NCI-H1092 (cell line): ENCODE measurements at regions not wholly inside any gene's neighbourhood (a gene's known extent, or its start where the extent isn't known, plus 50 kb on each side); places are given as distances from the start of the nearest gene placed in this dataset.

Source experiments
- DNase-seq: peaks from one replicate; lab custom pipeline; 2025; lab: John Stamatoyannopoulos, UW

- no peak for DNase-seq
Measured at GRCh38 chr7:113825832-113826231, 93.0 kb downstream of the PPP1R3A start.

- DNase-seq: no peak
Measured at GRCh38 chr7:113824117-113824823, 94.5 kb downstream of the PPP1R3A start.

GRCh38 chr7:113819474-113819873 is 99.3 kb downstream of the PPP1R3A start:
- DNase-seq: no peak

- no peak for DNase-seq
Measured at GRCh38 chr7:113816639-113817038, 102.2 kb downstream of the PPP1R3A start.

- DNase-seq: no peak
Measured at GRCh38 chr7:113813471-113813870, 105.3 kb downstream of the PPP1R3A start.

- no peak for DNase-seq
Measured at GRCh38 chr7:113812591-113813255, 106.1 kb downstream of the PPP1R3A start.

DNA sequence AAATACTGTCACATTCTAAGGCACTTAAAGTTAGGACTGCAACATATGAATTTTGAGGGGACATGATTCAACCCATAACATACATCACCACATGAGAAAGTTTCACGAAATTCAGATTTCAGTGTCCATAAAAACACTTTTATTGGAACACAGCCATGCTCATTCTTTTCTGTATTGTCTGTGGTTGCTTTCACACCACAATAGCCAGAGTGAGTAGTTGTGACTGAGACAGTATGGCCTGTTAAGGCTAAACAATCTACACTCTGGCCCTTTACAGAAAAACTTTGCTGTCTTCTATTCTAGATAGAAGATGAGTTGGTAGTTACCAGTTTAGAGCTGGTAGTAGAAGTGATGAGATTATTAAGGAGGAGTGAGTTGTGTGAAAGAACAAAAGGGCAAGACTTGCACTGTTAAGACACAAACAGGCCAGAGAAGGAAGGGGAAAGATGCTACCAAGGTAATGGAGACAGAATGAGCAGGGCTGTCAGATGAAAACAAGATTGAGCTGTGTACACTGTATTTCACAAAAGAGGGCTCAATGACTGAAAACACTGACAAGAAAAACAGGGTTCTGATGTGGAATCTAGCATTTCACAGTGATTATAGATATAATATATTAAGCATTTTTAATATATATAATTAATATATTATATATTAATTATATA is 108.6 kb downstream of the PPP1R3A start:
- DNase-seq: no peak

DNA sequence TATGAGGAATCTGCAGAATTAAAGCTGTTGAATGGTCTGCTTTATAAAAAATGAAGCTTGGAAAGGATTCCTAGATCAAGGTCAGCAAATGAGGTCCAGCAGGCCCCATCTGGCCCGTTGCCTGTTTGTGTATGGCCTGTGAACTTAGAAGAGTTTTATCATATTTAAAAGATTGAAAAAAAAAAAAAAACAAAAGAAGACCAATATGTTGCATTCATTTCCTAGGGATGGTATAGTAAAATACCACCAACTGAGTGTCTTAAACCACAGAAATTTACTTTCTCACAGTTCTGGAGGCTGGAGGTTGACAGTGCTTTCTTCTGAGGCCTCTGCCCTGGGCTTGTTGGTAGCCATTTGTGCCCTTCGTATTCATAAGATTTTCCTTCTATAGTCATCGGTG is 109.2 kb downstream of the PPP1R3A start:
- no peak for DNase-seq

DNA sequence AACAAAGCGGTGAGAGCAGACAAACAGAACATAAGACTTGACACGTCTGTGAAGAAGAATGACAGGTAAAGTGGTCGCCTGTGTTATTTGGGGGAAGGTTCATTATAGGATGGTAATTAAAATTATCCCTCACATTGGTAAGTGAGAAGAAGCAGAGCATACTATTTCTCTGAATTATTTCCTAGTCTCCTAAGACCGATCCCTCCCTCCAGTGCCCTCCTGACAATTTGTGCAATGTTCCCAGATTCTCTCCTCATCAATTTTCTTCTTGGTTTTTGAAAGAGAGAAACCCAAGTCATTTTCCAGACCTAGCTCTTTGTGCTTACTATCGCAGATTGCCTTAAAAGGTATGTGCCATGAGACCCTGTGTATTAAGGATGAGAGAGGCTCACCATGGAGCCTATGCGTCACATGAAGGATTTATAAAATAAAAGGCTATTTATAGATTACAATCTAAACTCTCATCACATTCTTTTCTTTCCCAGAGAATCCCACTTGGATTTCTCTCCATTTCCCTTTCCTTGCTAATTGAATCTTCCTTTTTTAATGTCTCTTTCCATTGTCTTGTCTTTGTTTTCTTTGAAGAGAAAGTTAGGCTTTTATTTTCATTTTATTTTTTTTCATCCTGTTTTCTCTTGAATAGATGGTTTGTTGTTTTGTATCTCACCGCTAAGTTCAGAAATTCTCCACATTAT is 112.0 kb downstream of the PPP1R3A start:
- DNase-seq: no peak

- no peak for DNase-seq
Measured at GRCh38 chr7:113805976-113806375, 112.8 kb downstream of the PPP1R3A start.

GRCh38 chr7:113804475-113805095 is 114.2 kb downstream of the PPP1R3A start:
- no peak for DNase-seq

- DNase-seq: no peak
Measured at GRCh38 chr7:113801751-113802150, 117.1 kb downstream of the PPP1R3A start.

GRCh38 chr7:113800826-113801225 is 118.0 kb downstream of the PPP1R3A start:
- no peak for DNase-seq

DNA sequence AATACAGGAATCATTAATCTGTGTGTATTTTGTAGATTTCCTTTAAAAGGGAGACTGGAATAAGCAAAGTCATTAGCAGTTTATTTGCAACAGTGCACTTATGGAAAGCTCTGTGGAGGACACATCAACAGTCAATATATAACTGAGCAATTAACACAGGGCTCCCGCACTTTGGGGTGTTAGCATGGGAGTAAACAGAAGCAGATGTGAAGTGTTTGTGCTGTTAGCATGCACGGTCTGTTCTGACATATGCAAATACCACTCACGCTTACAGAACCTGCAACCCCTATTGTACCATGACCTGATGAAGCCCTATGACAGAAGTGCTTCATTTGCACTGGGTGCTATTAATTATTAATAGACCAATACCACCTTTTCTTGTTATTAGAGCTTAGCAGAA is 118.9 kb downstream of the PPP1R3A start:
- DNase-seq: peak; percentile 63

GRCh38 chr7:113797420-113798010 is 121.3 kb downstream of the PPP1R3A start:
- no peak for DNase-seq

DNA sequence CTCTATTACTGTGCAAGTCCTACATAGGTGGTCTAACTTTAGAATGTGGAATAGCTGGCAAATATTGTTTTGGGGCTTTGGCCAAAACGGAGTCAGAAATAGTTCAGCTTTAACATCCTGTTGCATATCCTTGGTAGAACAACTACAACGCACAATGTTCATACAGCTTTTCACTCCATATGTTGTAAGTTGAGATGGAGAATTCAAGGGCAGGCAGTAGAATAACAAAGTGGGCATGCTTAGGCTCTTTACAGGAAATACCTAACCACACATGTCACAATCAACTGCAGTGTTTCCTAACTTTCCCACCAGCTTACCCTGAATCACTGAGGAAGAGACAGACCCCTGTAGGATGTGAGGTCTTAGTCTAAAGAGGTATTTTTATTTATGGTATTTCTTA is 122.3 kb downstream of the PPP1R3A start:
- DNase-seq: no peak

DNA sequence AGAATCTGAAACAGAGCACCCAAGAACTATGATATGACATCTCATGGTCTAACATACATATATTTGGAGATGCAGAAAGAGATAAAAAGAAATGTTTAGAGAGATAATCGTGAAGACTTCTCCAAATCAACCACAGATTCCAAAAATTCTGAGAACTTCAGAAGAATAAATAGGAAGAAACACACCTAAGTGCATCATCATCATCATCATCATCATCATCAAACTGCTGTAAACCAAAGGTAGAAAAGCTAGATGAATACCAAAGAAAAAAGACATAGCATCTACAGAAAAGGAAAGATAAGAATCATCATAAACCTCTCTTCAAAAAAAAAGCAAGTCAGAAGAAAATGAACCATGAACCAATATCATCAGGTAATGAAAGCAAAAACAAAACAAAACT is 124.2 kb downstream of the PPP1R3A start:
- DNase-seq: no peak

DNA sequence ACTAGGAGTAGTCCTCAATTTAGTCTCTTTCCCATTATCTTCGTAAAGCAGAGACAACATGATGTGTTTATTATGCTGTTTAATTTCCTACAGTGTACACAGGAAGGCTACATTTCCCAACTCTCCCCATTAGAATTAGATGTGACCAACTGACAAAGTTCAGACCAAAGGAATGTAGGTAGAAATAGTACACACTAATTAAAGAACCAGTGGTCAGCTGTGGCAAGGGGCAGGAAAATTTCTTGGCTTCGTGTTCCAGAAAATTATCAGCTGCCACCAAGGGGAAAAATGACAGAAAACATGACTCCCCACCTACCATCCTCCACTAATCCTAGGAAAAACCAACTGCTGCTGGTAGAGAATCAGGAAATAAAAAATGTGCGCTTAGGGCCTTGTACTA is 125.6 kb downstream of the PPP1R3A start:
- DNase-seq: no peak

GRCh38 chr7:113790025-113790424 is 128.8 kb downstream of the PPP1R3A start:
- no peak for DNase-seq

- DNase-seq: no peak
Measured at GRCh38 chr7:113787106-113787505, 131.7 kb downstream of the PPP1R3A start.

DNA sequence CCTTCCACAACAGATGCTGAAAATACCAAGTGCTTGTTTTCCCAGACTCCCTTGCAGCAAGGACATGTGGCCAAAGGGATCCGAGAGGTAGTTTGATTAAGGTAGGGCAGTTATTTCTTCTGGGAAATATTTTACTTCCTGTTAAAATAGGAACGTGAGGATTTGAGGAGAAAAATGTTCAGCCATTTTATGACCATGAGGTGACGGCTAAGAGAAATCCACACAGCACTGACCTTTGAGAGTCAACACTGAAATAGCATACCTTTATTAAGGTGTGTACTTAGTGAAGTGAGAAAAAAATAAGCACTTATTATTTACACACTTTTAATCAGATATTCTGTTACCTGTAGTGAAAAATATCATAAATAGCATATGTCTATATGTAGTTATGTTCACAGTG is 133.9 kb downstream of the PPP1R3A start:
- no peak for DNase-seq

- no peak for DNase-seq
Measured at GRCh38 chr7:113784316-113784715, 134.5 kb downstream of the PPP1R3A start.
